Peyer's patch (tissue), 4 donors: ENCODE measurements at regions not wholly inside any gene's neighbourhood (a gene's known extent, or its start where the extent isn't known, plus 50 kb on each side); places are given as distances from the start of the nearest gene placed in this dataset.

ENCODE experiments used
- CTCF ChIP-seq, 6 experiments: fragments of 450-650 bp in 4 of 6; fragments of 200-600 bp in 2 of 6; sonication (generic) in 1 of 6; IDR thresholded peaks; one replicate each; pipeline ENCODE4 v1.5.1; 2017 to 2019; ENCODE audit warnings: antibody characterized with exemption in 6 of 6, mild to moderate bottlenecking in 3 of 6, moderate library complexity in 1 of 6
- POLR2A ChIP-seq, 2 donors: fragments of 450-650 bp; IDR thresholded peaks; one replicate each; pipeline ENCODE4 v1.5.1; 2017; ENCODE audit warnings: antibody characterized with exemption in 2 of 2, mild to moderate bottlenecking in 2 of 2, moderate library complexity in 2 of 2

GRCh38 chr10:44437840-44438511 lies 53.1 kb upstream of the CXCL12 start:
- TF ChIP-seq POLR2A (IDR thresholded peaks at IDR 0.05) (no peak), CTCF (IDR thresholded peaks at IDR 0.05) (no peak)
